ENCODE measurements at regions not wholly inside any gene's neighbourhood (a gene's known extent, or its start where the extent isn't known, plus 50 kb on each side); places are given as distances from the start of the nearest gene placed in this dataset.

GRCh38 chr11:128260398-128260797 is 327.0 kb downstream of the ETS1 start:
- no peak for DNase-seq (ENCODE audit: low spot score)

GRCh38 chr11:128259816-128260215 is 327.5 kb downstream of the ETS1 start:
- no peak for DNase-seq (ENCODE audit: low spot score)

- no peak for DNase-seq (ENCODE audit: low spot score)
These were observed 332.4 kb downstream of the ETS1 start for GRCh38 chr11:128254941-128255340.

- DNase-seq (ENCODE audit: low spot score) = no peak
These were observed 336.2 kb downstream of the ETS1 start for GRCh38 chr11:128251140-128251539.

GRCh38 chr11:128250482-128250881 is 336.9 kb downstream of the ETS1 start:
- DNase-seq (ENCODE audit: low spot score) = no peak

- DNase-seq (ENCODE audit: low spot score) = no peak
These were observed 340.4 kb downstream of the ETS1 start for GRCh38 chr11:128246810-128247594.

GRCh38 chr11:128246364-128246801 is 341.0 kb downstream of the ETS1 start:
- DNase-seq (ENCODE audit: low spot score) = no peak

GRCh38 chr11:128244871-128245270 is 342.5 kb downstream of the ETS1 start:
- DNase-seq (ENCODE audit: low spot score) = no peak

GRCh38 chr11:128242451-128242850 is 344.9 kb downstream of the ETS1 start:
- DNase-seq (ENCODE audit: low spot score) = no peak

- no peak for DNase-seq (ENCODE audit: low spot score)
These were observed 346.8 kb downstream of the ETS1 start for GRCh38 chr11:128240546-128240945.

- no peak for DNase-seq (ENCODE audit: low spot score)
These were observed 348.1 kb downstream of the ETS1 start for GRCh38 chr11:128239306-128239705.

- DNase-seq (ENCODE audit: low spot score) = no peak
These were observed 348.7 kb downstream of the ETS1 start for GRCh38 chr11:128238521-128239265.

GRCh38 chr11:128236506-128237498 is 350.6 kb downstream of the ETS1 start:
- DNase-seq (ENCODE audit: low spot score) = no peak

- DNase-seq (ENCODE audit: low spot score) = no peak
These were observed 351.4 kb downstream of the ETS1 start for GRCh38 chr11:128235958-128236357.

- DNase-seq (ENCODE audit: low spot score) = no peak
These were observed 351.9 kb downstream of the ETS1 start for GRCh38 chr11:128235426-128235825.

GRCh38 chr11:128234143-128234542 is 353.2 kb downstream of the ETS1 start:
- no peak for DNase-seq (ENCODE audit: low spot score)

GRCh38 chr11:128232588-128232987 is 354.8 kb downstream of the ETS1 start:
- no peak for DNase-seq (ENCODE audit: low spot score)

- no peak for DNase-seq (ENCODE audit: low spot score)
These were observed 355.4 kb downstream of the ETS1 start for GRCh38 chr11:128231845-128232410.

- DNase-seq (ENCODE audit: low spot score) = no peak
These were observed 359.9 kb downstream of the ETS1 start for GRCh38 chr11:128227466-128227865.

- no peak for DNase-seq (ENCODE audit: low spot score)
These were observed 361.1 kb downstream of the ETS1 start for GRCh38 chr11:128226106-128226716.

GRCh38 chr11:128222245-128222884 is 365.0 kb downstream of the ETS1 start:
- DNase-seq (ENCODE audit: low spot score) = no peak
